ENCODE measurements at regions not wholly inside any gene's neighbourhood (a gene's known extent, or its start where the extent isn't known, plus 50 kb on each side); places are given as distances from the start of the nearest gene placed in this dataset.

DNA sequence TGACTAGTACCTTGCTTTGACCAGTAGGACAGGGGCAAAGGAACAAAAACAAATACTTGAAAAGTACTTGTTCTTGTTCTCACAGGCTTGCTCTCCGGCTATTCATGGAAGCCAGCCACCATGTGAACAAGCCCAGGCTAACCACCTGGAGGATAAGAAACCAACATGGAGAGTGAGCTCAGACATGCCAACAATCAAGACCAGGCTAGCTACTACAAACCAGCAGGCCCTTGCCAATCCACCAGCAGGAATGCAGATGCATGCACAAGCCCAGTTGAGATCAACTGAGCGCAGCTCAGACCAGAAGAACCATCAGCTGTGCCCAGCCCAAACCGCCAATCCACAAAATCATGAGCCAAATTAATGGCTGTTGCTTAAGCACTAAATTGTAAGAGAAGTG, 180.1 kb upstream of the ISX start:
- H3K9me3 Mint-ChIP-seq, result no peaks in the 10 kb centered on the region
- no peaks in the 10 kb centered on the region for H3K4me1 Mint-ChIP-seq
- no peak overlapping the region for H3K4me3 Mint-ChIP-seq
- H3K27ac Mint-ChIP-seq, result no peak overlapping the region
- no peaks in the 10 kb centered on the region for H3K27me3 Mint-ChIP-seq
- no peaks in the 10 kb centered on the region for H3K36me3 Mint-ChIP-seq

DNA sequence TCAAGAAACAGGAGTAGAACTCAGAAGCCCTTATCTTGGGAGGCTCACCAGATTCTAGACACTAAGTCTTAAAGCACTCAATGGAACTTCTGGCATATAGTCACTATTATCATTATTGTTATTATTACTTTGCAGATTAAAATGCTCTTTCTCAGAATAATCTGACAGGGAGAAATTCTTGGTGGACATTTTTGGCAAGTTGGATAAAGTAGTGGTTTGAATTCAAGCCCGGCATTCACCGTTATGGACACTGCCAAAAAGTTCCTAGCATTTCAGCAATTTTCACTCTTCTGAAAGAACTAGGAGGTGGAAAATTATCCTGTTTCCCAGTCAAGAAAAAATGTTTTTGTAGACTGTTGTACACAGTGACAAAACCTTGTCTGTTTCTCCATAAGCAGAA, 179.6 kb upstream of the ISX start:
- Mint-ChIP-seq H3K4me1 (no peaks in the 10 kb centered on the region), H3K27me3 (no peaks in the 10 kb centered on the region), H3K36me3 (no peaks in the 10 kb centered on the region), H3K9me3 (no peaks in the 10 kb centered on the region), H3K27ac (no peak overlapping the region), H3K4me3 (no peak overlapping the region)

DNA sequence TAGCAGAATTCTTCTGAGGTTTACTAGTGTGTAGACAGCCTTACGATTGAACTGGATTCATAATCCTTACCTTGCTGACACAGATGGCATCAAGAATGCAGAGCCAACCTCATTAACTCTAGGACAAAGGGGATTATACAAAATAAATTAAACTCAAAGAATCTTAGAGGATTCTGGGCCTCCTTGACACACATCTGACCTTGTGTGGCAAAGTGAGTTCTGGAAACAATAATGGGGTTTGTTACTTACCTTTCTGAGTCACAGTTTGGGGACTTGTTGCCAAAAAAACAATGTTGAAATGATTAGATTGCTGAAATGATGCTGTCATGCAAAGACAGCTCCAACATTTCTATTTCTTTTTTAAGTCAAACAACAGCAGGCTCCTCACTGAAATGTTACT, 179.1 kb upstream of the ISX start:
- no peaks in the 10 kb centered on the region for H3K36me3 Mint-ChIP-seq
- no peaks in the 10 kb centered on the region for H3K4me1 Mint-ChIP-seq
- H3K27me3 Mint-ChIP-seq, result no peaks in the 10 kb centered on the region
- H3K9me3 Mint-ChIP-seq, result no peaks in the 10 kb centered on the region
- no peak overlapping the region for H3K27ac Mint-ChIP-seq
- no peak overlapping the region for H3K4me3 Mint-ChIP-seq

GRCh38 chr22:34897126-34897525, 168.8 kb upstream of the ISX start:
- Mint-ChIP-seq H3K27ac (no peak overlapping the region), H3K4me3 (no peak overlapping the region), H3K27me3 (peaks cover 12% of the 10 kb centered on the region), H3K4me1 (no peaks in the 10 kb centered on the region), H3K36me3 (no peaks in the 10 kb centered on the region), H3K9me3 (no peaks in the 10 kb centered on the region)

- Mint-ChIP-seq H3K4me1 (no peaks in the 10 kb centered on the region), H3K27ac (no peak overlapping the region), H3K9me3 (no peaks in the 10 kb centered on the region), H3K27me3 (no peaks in the 10 kb centered on the region), H3K4me3 (no peak overlapping the region), H3K36me3 (no peaks in the 10 kb centered on the region)
Observed at GRCh38 chr22:34902335-34902734, 163.6 kb upstream of the ISX start.

DNA sequence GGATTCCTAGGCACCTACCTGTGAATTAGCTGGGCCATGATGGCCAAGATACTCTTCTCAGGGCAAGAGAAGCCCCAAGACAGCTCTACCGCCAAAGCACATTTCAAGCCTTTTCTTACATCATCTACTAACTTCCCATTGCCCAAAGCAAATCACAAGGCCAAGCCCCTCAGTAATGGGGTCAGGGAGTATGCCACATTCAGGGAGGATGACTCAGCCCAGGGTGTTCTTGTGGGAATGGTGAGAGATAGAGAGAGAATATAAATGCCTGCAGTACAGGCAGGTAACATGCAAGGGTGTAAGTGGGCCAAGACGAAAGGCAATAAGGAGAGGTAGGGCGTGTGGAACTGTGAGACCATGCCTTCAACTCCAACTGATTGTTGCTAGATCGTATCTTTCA, 162.5 kb upstream of the ISX start:
- Mint-ChIP-seq H3K4me1 (no peaks in the 10 kb centered on the region), H3K4me3 (no peak overlapping the region), H3K9me3 (no peaks in the 10 kb centered on the region), H3K27me3 (no peaks in the 10 kb centered on the region), H3K27ac (no peak overlapping the region), H3K36me3 (no peaks in the 10 kb centered on the region)

- H3K27ac Mint-ChIP-seq, result no peak overlapping the region
- H3K9me3 Mint-ChIP-seq, result no peaks in the 10 kb centered on the region
- H3K4me1 Mint-ChIP-seq, result no peaks in the 10 kb centered on the region
- no peaks in the 10 kb centered on the region for H3K36me3 Mint-ChIP-seq
- no peaks in the 10 kb centered on the region for H3K27me3 Mint-ChIP-seq
- no peak overlapping the region for H3K4me3 Mint-ChIP-seq
Observed at GRCh38 chr22:34904486-34904885, 161.5 kb upstream of the ISX start.

- Mint-ChIP-seq H3K4me1 (no peaks in the 10 kb centered on the region), H3K36me3 (no peaks in the 10 kb centered on the region)
Observed at GRCh38 chr22:34913826-34914225, 152.1 kb upstream of the ISX start.

GRCh38 chr22:34914846-34915245, 151.1 kb upstream of the ISX start:
- no peak overlapping the region for H3K4me3 Mint-ChIP-seq
- H3K36me3 Mint-ChIP-seq, result no peaks in the 10 kb centered on the region
- peaks cover 2% of the 10 kb centered on the region for H3K27me3 Mint-ChIP-seq
- no peaks in the 10 kb centered on the region for H3K9me3 Mint-ChIP-seq
- H3K27ac Mint-ChIP-seq, result no peak overlapping the region
- no peaks in the 10 kb centered on the region for H3K4me1 Mint-ChIP-seq

More at GRCh38 chr22:34913826-34914225, 152.1 kb upstream of the ISX start:
- H3K27ac Mint-ChIP-seq, result no peak overlapping the region
- peaks cover 2% of the 10 kb centered on the region for H3K27me3 Mint-ChIP-seq
- H3K4me3 Mint-ChIP-seq, result no peak overlapping the region
- no peaks in the 10 kb centered on the region for H3K9me3 Mint-ChIP-seq

DNA sequence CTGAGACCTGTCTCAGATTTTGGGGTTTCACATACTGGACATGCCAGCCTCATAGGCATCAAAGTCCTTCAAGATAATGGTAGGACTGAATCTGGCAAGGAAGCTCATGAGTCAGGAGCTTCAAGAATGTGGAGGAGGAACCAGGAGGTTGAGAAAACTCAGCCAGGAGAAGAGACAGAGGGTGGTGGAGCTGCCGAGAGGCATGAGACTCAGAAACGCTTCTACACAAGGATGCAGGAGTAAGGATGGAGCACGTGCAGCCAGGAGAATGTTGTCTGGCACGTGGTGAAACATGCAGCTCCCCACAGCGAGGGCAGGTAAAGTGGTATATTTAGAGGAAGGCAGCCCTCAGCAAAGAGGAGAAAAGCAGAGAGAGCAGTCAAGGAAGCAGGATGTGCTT, 148.7 kb upstream of the ISX start:
- H3K4me1 Mint-ChIP-seq, result no peaks in the 10 kb centered on the region
- no peak overlapping the region for H3K27ac Mint-ChIP-seq
- no peaks in the 10 kb centered on the region for H3K27me3 Mint-ChIP-seq
- H3K4me3 Mint-ChIP-seq, result no peak overlapping the region
- H3K9me3 Mint-ChIP-seq, result no peaks in the 10 kb centered on the region
- H3K36me3 Mint-ChIP-seq, result no peaks in the 10 kb centered on the region

DNA sequence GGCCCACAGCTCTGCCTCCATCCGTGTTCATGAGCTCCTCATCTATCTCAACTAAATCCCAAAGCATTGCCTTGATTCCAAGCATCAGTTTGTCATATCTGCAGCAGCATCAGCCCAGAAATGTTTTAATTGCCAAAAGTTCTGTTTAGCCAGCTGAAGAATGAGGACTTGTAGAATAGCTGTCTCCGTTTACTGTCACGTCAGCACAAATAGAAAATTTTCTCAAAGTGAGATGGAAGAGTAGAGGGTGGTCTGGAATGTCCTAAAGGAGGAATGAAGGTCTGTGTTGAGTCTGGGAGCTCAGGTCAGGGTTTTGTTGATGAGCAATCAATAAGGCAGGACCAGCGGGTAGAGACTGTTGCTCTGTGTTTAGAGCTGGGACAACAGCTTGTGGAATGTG, 134.9 kb upstream of the ISX start:
- no peaks in the 10 kb centered on the region for H3K4me1 Mint-ChIP-seq
- H3K9me3 Mint-ChIP-seq, result no peaks in the 10 kb centered on the region
- no peaks in the 10 kb centered on the region for H3K36me3 Mint-ChIP-seq
- no peak overlapping the region for H3K4me3 Mint-ChIP-seq
- no peaks in the 10 kb centered on the region for H3K27me3 Mint-ChIP-seq
- no peak overlapping the region for H3K27ac Mint-ChIP-seq

GRCh38 chr22:34934261-34934660, 131.7 kb upstream of the ISX start:
- H3K36me3 Mint-ChIP-seq, result no peaks in the 10 kb centered on the region
- H3K4me3 Mint-ChIP-seq, result no peak overlapping the region
- H3K4me1 Mint-ChIP-seq, result no peaks in the 10 kb centered on the region
- H3K27ac Mint-ChIP-seq, result no peak overlapping the region
- peaks cover 2% of the 10 kb centered on the region for H3K9me3 Mint-ChIP-seq
- H3K27me3 Mint-ChIP-seq, result no peaks in the 10 kb centered on the region

- Mint-ChIP-seq H3K27ac (no peak overlapping the region), H3K4me1 (no peaks in the 10 kb centered on the region), H3K27me3 (peaks cover 6% of the 10 kb centered on the region), H3K4me3 (no peak overlapping the region), H3K36me3 (no peaks in the 10 kb centered on the region), H3K9me3 (peaks cover 11% of the 10 kb centered on the region)
Observed at GRCh38 chr22:34943830-34944229, 122.1 kb upstream of the ISX start.

DNA sequence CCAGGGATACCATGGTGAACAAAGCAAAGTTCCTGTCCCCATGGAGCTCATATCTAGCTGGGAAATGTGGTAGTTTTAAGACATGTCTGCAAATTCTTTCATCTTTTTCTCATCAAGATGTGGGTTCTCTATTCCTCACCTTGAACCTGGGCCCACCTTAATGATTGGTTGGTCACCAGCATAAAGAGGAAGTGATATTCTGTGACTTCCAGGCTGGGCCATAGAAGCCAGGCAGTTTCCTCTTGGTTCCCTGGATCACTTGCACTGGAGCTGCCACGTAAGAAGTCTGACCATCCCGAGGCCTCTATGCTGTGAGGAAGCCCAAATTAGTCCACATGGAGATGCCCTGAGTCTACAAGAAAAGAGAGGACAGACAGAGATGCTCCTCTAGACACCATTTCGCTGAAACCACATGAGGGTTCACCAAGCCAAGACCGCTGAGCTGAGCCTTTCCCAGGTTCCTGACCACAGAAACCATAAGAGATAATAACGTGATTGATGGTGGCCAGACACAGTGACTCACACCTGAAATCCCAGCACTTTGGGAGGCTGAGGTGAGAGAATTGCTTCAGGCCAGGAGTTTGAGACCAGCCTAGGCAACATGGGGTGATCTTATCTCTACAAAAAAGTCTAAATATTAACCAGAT, 119.5 kb upstream of the ISX start:
- H3K4me1 Mint-ChIP-seq, result no peaks in the 10 kb centered on the region
- H3K9me3 Mint-ChIP-seq, result no peaks in the 10 kb centered on the region
- H3K36me3 Mint-ChIP-seq, result no peaks in the 10 kb centered on the region
- H3K27me3 Mint-ChIP-seq, result peaks cover 2% of the 10 kb centered on the region
- no peak overlapping the region for H3K4me3 Mint-ChIP-seq
- no peak overlapping the region for H3K27ac Mint-ChIP-seq

- no peak overlapping the region for H3K4me3 Mint-ChIP-seq
Observed at GRCh38 chr22:34950489-34950888, 115.5 kb upstream of the ISX start.

GRCh38 chr22:34951212-34951611, 114.7 kb upstream of the ISX start:
- Mint-ChIP-seq H3K27me3 (no peaks in the 10 kb centered on the region), H3K9me3 (no peaks in the 10 kb centered on the region)

More at GRCh38 chr22:34950489-34950888, 115.5 kb upstream of the ISX start:
- Mint-ChIP-seq H3K9me3 (no peaks in the 10 kb centered on the region), H3K27me3 (no peaks in the 10 kb centered on the region), H3K36me3 (no peaks in the 10 kb centered on the region), H3K27ac (no peak overlapping the region), H3K4me1 (no peaks in the 10 kb centered on the region)

GRCh38 chr22:34960005-34960404, 106.0 kb upstream of the ISX start:
- Mint-ChIP-seq H3K4me1 (no peaks in the 10 kb centered on the region), H3K27me3 (no peaks in the 10 kb centered on the region), H3K36me3 (no peaks in the 10 kb centered on the region), H3K27ac (no peak overlapping the region), H3K9me3 (no peaks in the 10 kb centered on the region), H3K4me3 (no peak overlapping the region)

More at GRCh38 chr22:34951212-34951611, 114.7 kb upstream of the ISX start:
- Mint-ChIP-seq H3K4me3 (no peak overlapping the region), H3K27ac (no peak overlapping the region), H3K36me3 (no peaks in the 10 kb centered on the region), H3K4me1 (no peaks in the 10 kb centered on the region)
